PC-3 (cell line): ENCODE measurements at regions not wholly inside any gene's neighbourhood (a gene's known extent, or its start where the extent isn't known, plus 50 kb on each side); places are given as distances from the start of the nearest gene placed in this dataset.

Experiments used
- ATAC-seq: fragments of 200-7000 bp; cut with Tn5 transposase; 2 replicates; pipeline ENCODE4 v1.9.1; 2020; ENCODE audit warnings: mild to moderate bottlenecking, moderate library complexity
- BruUV-seq: library from RNA; stranded (reverse); fragments of 400-500 nt; replicated peaks from 2 replicates; lab custom pipeline; 2021; lab: Mats Ljungman, UMichigan
- CTCF ChIA-PET: fragments of 300-600 bp; sonication (Branson Sonifier 250); formaldehyde crosslinking; loops from one replicate; lab custom pipeline; 2022; ENCODE audit warnings: antibody characterized with exemption; lab: Charles Lee
- POLR2A ChIA-PET: fragments of 300-600 bp; sonication (Branson Sonifier 250); formaldehyde crosslinking; loops from one replicate; lab custom pipeline; 2022; ENCODE audit warnings: antibody characterized with exemption; ENCODE audit not compliant: unreplicated experiment; lab: Charles Lee
- DNase-seq: peaks from one replicate; pipeline ENCODE4 v3.0.0-alpha.2; 2015
- H2AFZ ChIP-seq: fragments of 300-600 bp; sonication (generic); 2 replicates; pipeline ENCODE4 v1.6.0; 2016; ENCODE audit warnings: antibody characterized with exemption, low read length
- H3F3A ChIP-seq: fragments of 300-600 bp; sonication (generic); one replicate; pipeline ENCODE4 v1.6.0; 2017; ENCODE audit warnings: antibody characterized with exemption, low read length, control low read depth, mild to moderate bottlenecking; ENCODE audit not compliant: unreplicated experiment
- H3K27ac ChIP-seq: fragments of 300-600 bp; sonication (generic); 2 replicates; pipeline ENCODE4 v1.5.1; 2016; ENCODE audit warnings: mild to moderate bottlenecking, low read length
- H3K27me3 ChIP-seq: fragments of 300-600 bp; sonication (generic); 2 replicates; pipeline ENCODE4 v1.6.1; 2016; ENCODE audit warnings: low read length, mixed read lengths
- H3K36me3 ChIP-seq: fragments of 300-600 bp; sonication (generic); 2 replicates; pipeline ENCODE4 v1.6.1; 2016; ENCODE audit warnings: low read depth, mixed run types, low read length, mixed read lengths
- H3K4me1 ChIP-seq: fragments of 300-600 bp; sonication (generic); 2 replicates; pipeline ENCODE4 v1.5.1; 2016; ENCODE audit warnings: low read length; ENCODE audit not compliant: insufficient read depth
- H3K4me2 ChIP-seq: fragments of 300-600 bp; sonication (generic); 2 replicates; pipeline ENCODE4 v1.6.0; 2016; ENCODE audit warnings: low read length
- H3K4me3 ChIP-seq: fragments of 300-600 bp; sonication (generic); 2 replicates; pipeline ENCODE4 v1.5.1; 2016; ENCODE audit warnings: mild to moderate bottlenecking, low read length, mixed read lengths
- H3K79me2 ChIP-seq: fragments of 300-600 bp; sonication (generic); 2 replicates; pipeline ENCODE4 v1.6.1; 2017; ENCODE audit warnings: low read length, mixed read lengths
- H3K9ac ChIP-seq: fragments of 300-600 bp; sonication (generic); 2 replicates; pipeline ENCODE4 v1.6.0; 2016; ENCODE audit warnings: mild to moderate bottlenecking, low read length
- H3K9me2 ChIP-seq: fragments of 300-600 bp; sonication (generic); replicated peaks from 2 replicates; pipeline ENCODE4 v1.6.1; 2016; ENCODE audit warnings: mixed run types, low read length, mixed read lengths
- H3K9me3 ChIP-seq: fragments of 300-600 bp; sonication (generic); 2 replicates; pipeline ENCODE4 v1.6.1; 2016; ENCODE audit warnings: low read length, mixed read lengths
- H4K20me1 ChIP-seq: fragments of 300-600 bp; sonication (generic); 2 replicates; pipeline ENCODE4 v1.6.1; 2016; ENCODE audit warnings: low read length, mixed read lengths
- EZH2 ChIP-seq: fragments of 300-600 bp; sonication (generic); IDR thresholded peaks from one replicate; pipeline ENCODE4 v1.6.1; 2017; ENCODE audit warnings: antibody characterized with exemption, mild to moderate bottlenecking, low read length; ENCODE audit not compliant: unreplicated experiment
- EZH2phosphoT487 ChIP-seq: fragments of 300-600 bp; sonication (generic); IDR thresholded peaks from 2 replicates; pipeline ENCODE4 v1.6.1; 2018; ENCODE audit warnings: mild to moderate bottlenecking, antibody characterized with exemption, low read length, borderline replicate concordance
- intact Hi-C: fragments of 100-400 bp; cut with micrococcal nuclease; formaldehyde crosslinking; loops from 2 replicates; pipeline ENCODE4 v1.9.0; 2023
- TF ChIP-seq, protein P1 (sequence below): fragments of 300-600 bp; sonication (generic); conservative IDR thresholded peaks from 2 replicates; pipeline ENCODE4 v1.5.1; 2017; ENCODE audit warnings: antibody characterized with exemption, low read depth, mild to moderate bottlenecking, low read length

- Histone ChIP-seq H3F3A (no peaks in the 10 kb centered on the region), H3K4me1 (no peaks in the 10 kb centered on the region), H3K4me2 (no peak overlapping the region), H3K9me2 (no peaks in the 10 kb centered on the region), H4K20me1 (no peaks in the 10 kb centered on the region), H3K79me2 (no peaks in the 10 kb centered on the region), H3K27ac (no peak overlapping the region), H3K9me3 (no peaks in the 10 kb centered on the region), H2AFZ (no peak overlapping the region), H3K36me3 (no peaks in the 10 kb centered on the region), H3K27me3 (peaks cover 4% of the 10 kb centered on the region; the same call in 1 of the 2 replicates), H3K9ac (no peak overlapping the region), H3K4me3 (no peak overlapping the region)
- DNase-seq (no peak), ATAC-seq (no peak)
- intact Hi-C loops = no loop called here
- TF ChIP-seq, protein P1, sequence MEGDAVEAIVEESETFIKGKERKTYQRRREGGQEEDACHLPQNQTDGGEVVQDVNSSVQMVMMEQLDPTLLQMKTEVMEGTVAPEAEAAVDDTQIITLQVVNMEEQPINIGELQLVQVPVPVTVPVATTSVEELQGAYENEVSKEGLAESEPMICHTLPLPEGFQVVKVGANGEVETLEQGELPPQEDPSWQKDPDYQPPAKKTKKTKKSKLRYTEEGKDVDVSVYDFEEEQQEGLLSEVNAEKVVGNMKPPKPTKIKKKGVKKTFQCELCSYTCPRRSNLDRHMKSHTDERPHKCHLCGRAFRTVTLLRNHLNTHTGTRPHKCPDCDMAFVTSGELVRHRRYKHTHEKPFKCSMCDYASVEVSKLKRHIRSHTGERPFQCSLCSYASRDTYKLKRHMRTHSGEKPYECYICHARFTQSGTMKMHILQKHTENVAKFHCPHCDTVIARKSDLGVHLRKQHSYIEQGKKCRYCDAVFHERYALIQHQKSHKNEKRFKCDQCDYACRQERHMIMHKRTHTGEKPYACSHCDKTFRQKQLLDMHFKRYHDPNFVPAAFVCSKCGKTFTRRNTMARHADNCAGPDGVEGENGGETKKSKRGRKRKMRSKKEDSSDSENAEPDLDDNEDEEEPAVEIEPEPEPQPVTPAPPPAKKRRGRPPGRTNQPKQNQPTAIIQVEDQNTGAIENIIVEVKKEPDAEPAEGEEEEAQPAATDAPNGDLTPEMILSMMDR = no peak
- TF ChIP-seq EZH2phosphoT487 = no peak
- no peak for TF ChIP-seq EZH2
- no TSS peak for BruUV-seq
- ChIA-PET POLR2A (no interaction called here), CTCF (no interaction called here)
These were observed 148.4 kb upstream of the RIMS1 start for GRCh38 chr6:71737953-71738352.

- no peak overlapping the region for H2AFZ ChIP-seq
- H3K27me3 ChIP-seq = no peaks in the 10 kb centered on the region
- H3K4me2 ChIP-seq = no peak overlapping the region
- no peaks in the 10 kb centered on the region for H3F3A ChIP-seq
- no peak overlapping the region for H3K27ac ChIP-seq
- POLR2A ChIA-PET = no interaction called here
- no TSS peak for BruUV-seq
- no peak for ATAC-seq
- intact Hi-C loops = no loop called here
- H3K79me2 ChIP-seq = no peaks in the 10 kb centered on the region
- no peak for DNase-seq
- no peaks in the 10 kb centered on the region for H3K9me3 ChIP-seq
- no peaks in the 10 kb centered on the region for H4K20me1 ChIP-seq
- CTCF ChIA-PET = no interaction called here
- TF ChIP-seq EZH2phosphoT487 = no peak
- TF ChIP-seq EZH2 = no peak
- TF ChIP-seq, protein P1 = no peak
- H3K4me1 ChIP-seq = no peaks in the 10 kb centered on the region
- H3K36me3 ChIP-seq = no peaks in the 10 kb centered on the region
- no peak overlapping the region for H3K4me3 ChIP-seq
- H3K9me2 ChIP-seq = no peaks in the 10 kb centered on the region
- H3K9ac ChIP-seq = no peak overlapping the region
These were observed 140.8 kb upstream of the RIMS1 start for GRCh38 chr6:71745525-71745924.

- DNase-seq (no peak), ATAC-seq (no peak)
- no peaks in the 10 kb centered on the region for H3K27me3 ChIP-seq
- H2AFZ ChIP-seq = no peak overlapping the region
- H3K9me2 ChIP-seq = no peaks in the 10 kb centered on the region
- no peaks in the 10 kb centered on the region for H4K20me1 ChIP-seq
- no TSS peak for BruUV-seq
- H3K4me1 ChIP-seq = no peaks in the 10 kb centered on the region
- intact Hi-C loops = no loop called here
- no peaks in the 10 kb centered on the region for H3K79me2 ChIP-seq
- no peak overlapping the region for H3K4me2 ChIP-seq
- H3F3A ChIP-seq = no peaks in the 10 kb centered on the region
- H3K27ac ChIP-seq = no peak overlapping the region
- no peak overlapping the region for H3K4me3 ChIP-seq
- ChIA-PET POLR2A (no interaction called here), CTCF (no interaction called here)
- H3K9ac ChIP-seq = no peak overlapping the region
- no peaks in the 10 kb centered on the region for H3K9me3 ChIP-seq
- H3K36me3 ChIP-seq = no peaks in the 10 kb centered on the region
- TF ChIP-seq EZH2phosphoT487 = no peak
- TF ChIP-seq, protein P1 = no peak
- TF ChIP-seq EZH2 = no peak
These were observed 120.1 kb upstream of the RIMS1 start for GRCh38 chr6:71766146-71766760.
